ENCODE measurements at regions not wholly inside any gene's neighbourhood (a gene's known extent, or its start where the extent isn't known, plus 50 kb on each side); places are given as distances from the start of the nearest gene placed in this dataset.
"Not testable (repeated sequence)": the region's sequence is repeated elsewhere in the genome, so short reads cannot be mapped to it uniquely, and the experiment has no call there.

DNA sequence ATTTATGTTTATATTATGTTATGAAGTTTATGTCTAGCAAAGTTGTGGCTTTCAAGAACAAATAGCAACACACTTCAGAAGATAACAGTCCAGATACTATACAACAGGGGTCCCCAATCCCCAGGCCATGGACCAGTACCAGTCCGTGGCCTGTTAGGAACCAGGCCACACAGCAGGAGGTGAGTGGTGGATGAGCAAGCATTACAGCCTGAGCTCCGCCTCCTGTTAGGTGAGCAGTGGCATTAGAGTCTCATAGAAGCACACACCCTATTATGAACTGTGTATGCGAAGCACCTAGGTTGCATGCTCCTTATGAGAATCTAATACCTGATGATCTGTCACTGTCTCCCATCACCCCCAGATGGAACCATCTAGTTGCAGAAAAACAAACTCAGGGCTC, 159.0 kb upstream of the C14orf180 start:
- DNase-seq = not testable (repeated sequence)

DNA sequence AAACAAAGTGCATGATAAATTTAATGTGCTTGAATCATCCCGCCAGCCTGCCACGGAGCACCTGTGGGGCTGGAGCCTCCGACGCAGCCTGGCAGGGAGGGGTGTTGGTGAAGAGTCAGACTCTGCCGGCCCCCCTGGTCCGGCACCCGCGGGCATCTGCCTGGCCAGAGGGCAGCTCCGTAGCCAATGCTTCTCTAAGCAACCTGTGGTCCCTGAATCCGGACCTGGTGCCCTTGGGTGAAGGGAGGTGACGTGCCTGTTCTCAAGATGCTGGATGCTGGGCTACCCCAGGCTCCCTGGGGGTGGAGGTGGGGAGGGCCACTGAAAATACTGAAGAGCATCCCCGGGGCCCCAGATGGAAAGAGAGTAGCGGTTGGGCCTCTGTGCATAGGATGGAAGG, 158.6 kb upstream of the C14orf180 start:
- no peak for DNase-seq

DNA sequence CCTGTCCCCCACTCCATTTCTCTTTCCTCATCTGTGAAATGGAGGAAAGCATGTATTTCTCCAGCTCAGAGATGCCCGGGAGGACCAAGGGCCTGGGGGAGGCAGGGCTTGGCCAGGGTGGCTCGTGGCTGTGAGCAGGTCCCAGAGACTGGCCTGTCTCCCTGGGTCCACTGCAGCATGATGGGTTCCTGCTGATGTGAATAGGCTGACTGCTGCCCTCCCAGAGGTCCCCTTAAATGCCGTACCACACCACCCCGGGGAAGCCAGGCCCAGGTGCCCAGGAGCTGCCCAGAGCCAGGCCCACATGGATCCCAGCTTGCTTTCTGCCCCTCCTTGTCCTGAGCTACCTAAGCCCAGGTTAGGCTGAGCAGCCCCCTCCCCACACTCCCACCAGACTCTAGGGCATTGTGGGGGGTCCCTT, 158.2 kb upstream of the C14orf180 start:
- DNase-seq = no peak

DNA sequence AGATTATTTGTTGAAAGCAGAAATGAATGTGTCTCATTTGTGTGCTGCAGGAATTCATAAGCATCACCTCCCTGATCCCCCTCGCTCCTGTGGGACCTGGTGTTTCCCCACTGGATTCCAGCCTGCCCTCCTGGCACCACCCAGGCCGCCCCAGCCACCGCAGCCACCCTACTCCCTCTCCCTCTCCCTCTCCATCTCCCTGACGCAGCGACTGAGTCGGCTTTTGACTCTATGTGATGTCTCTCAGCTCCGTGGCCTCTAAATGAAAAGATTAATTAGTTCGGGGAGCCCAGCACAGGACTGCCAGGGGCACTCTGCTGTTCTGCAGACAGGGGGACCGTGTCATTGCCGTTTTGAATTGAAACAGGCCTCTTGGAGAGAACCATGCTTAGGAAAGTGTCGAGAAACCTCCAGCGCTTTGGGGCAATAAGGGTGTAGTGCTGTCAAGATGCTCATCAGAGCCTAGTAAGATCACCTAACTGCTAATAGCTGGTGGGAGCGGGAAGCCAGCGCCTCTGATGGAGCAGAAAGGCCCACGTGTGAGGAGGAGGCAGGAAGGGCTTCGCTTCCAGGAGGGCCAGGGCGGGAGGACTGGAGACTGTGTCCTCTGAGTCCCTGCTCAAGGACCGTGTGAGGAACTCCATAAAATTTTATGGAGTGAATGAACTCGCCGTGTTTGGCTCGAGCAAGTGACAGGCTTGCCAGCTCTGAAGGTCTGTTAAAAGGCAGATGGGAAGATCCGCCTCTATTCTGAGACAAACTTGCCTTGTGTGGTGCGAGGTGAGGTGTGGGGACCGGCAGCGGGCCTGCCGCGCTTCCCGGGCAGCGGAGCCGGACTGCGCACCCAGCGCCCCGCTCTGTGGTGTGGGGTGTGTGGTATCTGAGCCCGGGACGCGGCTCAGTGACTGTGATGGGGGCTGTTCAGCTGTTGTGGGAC, 157.4 kb upstream of the C14orf180 start:
- DNase-seq = no peak

DNA sequence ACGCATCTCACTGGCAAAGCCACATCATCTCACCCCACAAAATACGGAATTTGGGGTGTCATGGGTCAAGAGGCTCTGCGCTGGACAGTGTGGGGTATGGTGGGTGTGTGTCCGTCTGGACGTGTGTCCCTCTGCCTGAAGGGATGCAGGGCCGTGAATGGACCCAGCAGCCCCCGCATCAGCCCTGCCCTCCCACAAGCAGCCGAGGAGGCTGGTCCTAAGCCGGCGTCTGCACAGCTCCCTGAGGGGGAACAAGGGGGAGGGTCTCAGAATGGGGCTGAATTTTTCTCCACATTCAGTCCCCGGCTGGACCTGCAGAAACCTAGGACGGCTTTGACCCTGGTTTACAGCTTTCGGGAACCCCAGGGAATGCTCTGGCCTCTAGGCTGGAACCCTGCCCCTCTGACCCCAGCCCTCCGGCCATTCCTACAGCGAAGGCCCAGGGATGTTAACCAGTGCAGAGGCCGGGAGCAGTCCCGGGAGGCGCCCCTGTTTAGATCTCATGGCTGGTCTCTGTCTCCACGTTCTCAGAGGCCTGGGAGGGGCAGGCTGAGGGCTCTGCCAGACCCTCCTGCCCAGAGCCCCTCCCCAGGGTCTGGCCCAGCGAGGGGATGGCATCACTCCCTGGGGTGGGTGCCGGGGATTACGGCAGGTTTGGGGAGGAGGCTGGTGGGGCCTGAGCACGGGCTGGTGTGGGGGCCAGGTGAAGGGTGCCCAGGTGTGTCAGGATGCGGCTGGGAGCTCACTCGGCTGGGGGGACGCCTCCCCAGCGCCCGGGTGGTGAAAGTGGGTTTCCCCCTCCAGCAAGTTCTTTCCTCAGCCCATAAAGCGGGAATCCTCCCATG, 156.5 kb upstream of the C14orf180 start:
- no peak for DNase-seq

DNA sequence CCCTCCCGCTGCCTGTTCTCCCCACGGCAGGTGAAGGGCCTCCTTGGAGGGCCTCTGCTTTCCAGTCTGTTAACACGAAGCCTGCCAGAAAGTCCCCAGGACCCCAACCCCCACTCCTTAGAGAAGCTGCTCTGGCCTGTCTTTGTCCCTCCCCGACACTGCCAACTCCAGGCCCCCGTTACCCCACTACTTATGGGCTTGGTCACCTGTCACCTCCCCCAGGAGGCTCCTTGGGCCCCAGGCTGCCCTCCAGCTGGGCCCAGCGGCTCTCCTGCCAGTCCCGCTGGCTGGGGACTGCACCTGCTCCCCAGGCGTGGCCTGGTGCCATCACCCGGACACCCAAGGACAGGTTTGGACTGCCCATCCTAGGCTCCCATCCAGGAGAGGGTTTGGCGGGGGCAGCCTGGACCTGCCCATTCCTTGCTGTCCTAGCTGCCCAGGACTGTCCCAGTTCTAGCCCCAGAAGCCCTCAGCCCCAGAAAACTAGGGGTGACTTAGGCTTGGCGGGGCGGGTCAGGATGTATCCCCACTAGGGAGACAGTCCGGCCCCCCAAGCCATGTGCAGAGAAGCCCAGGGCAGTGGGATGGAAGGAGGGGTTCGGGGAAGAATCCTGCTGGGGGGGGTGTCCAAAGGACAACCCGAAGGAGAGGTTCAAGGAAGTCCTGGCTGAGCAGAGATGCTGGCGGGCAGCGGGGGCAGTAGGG, 155.7 kb upstream of the C14orf180 start:
- DNase-seq = no peak

DNA sequence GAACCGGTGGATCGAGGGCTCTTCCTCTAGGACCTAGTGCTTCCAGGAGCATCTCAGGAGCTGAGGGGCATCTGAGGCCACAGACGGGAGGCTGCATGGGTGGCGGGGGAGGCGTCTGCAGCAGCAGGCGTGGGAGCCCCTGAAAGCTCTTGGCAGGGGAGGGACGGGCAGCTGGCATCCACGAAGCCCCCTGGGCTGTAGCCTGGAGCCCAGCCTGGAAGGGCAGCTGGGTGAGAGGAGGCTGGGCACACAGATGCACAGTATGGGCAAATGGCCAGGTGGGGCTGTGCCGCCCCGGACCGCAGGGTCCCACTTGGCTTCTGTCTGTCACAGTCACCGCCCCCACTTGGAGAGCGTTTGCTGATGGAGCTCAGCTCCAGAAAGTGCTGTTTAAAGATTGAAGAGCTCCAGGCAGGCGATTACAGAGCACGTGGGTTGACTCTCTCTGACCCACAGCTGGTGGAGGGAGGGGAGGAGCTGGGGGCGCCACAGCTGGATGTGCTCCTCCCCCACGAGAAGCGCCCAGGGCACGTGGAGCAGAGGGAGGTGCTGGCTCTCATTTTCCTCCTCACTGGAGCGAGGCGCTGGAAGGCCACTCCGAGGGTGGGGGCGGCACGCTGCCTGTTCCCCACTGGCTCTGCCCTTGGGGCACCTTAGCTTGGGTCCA, 155.0 kb upstream of the C14orf180 start:
- no peak for DNase-seq

DNA sequence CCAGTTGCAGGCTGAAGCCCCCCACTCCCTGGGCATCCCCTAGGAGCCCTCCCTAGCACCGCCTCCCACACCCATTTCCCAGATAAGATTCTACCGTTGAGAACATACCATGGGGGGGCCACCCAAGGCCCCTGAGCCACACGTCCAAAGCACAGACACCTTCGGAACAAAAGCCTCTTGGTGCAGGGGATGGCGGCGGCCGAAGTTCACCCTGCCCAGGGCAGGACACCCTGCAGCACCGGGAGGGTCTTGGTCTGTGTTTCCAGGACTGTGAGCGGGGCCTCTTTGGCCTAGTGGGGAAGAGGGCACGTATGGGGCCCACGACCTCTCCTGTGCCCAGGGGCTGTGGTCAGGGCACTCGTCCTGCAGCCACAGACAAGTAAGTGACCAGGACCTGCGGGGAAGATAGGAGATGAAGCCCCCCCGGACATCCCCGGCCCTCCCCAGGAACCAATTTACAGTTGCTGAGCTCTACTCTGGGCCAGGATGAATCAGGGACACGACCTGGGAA, 154.3 kb upstream of the C14orf180 start:
- DNase-seq = no peak

DNA sequence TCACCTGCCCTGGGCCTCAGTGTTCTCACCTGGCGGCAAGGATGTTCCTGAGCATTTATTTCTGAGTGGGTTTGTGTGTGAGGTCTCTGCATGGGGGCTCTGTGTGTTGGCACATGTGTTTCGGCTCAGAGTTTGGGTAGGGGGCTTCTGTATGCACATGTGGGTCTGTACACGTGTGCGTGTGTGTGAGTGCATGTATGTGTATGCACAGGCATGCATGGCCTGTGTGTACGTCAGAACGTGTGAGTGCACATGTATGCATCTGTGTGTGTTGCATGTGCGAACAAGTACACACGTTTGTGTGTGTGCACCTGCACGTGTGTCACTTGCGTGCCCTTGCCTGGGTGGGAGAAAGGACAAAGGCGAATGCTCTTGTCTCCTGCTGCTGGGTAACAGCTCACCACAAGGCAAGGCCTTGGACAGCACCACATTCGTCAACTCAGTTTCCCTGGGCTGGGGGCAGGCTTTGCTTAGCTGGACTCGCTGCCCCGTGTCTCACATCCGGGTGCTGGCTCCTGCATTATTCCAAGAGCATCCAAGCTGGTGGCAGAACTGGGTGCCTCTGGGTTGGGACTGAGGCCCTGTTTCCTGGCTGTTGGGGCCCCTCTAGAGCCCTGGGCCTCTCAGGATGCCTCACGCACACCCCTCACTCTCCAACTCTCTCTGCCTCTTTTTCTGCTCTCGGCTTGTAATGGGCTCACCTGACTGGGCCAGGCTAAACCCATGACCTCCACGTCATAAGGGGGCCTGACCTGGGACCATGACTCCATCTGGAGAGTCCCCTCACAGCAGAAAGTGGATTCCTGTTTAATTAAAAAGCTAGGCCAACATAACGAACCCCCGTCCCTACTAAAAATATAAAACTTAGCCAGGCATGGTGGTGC, 153.6 kb upstream of the C14orf180 start:
- no peak for DNase-seq

DNA sequence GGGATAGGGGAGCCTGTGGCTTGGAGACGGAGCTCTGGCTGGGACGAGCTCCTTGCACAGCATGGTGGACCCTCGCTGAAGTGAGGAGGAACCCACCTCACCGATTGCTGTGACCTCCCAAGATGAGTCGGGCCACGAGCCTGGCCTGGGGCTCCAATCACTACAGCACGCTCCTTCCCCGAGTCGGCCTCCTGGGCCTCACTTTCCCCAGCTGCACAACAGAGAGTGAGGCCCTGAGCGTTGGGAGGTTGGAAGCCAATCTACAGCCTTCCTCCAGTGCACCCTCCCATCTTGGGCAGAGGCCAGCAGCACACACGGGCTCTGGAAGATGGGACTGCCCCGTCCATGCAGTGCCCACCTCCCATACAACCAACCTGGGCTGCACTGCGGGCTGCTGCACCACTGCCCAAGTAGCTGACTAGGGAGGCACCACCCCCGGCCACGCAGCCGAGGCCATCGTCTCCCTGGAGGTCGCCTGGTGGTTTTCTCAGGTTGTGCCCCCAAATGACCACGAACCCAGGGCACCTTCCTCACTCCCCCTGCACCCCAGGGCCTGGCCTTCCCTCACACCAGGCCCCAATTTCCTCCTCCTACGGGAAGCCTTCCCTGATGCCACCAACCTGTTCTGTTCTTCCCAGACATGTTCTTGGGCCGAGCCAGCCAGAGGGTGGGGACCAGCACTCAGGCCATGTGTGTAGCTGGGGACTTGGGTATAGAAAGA, 152.3 kb upstream of the C14orf180 start:
- no peak for DNase-seq

DNA sequence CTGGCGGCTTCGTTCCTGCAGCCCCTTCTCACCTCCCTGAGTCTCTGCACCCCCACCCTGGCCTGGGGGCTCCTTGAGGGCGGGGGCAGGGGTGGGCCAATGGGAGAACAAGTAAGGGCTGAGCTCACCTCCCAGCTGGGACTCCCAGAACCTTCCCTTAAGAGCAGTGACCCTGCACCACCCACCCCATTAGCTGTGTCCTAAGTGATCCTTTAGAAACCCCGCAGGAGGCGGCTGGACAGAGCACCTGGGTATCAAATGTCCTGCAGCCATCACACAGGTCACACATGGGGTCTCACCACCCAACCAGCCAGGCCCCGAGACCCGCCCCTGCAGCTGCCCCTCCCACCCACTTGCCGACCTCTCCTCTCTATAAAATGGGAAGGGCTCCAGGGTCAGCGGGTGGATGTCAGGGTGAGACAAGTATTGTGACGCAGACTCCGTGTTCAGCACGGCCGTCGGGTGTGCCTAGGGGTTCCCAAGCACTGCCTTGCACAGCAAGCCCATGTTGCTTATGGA, 151.2 kb upstream of the C14orf180 start:
- DNase-seq = no peak

DNA sequence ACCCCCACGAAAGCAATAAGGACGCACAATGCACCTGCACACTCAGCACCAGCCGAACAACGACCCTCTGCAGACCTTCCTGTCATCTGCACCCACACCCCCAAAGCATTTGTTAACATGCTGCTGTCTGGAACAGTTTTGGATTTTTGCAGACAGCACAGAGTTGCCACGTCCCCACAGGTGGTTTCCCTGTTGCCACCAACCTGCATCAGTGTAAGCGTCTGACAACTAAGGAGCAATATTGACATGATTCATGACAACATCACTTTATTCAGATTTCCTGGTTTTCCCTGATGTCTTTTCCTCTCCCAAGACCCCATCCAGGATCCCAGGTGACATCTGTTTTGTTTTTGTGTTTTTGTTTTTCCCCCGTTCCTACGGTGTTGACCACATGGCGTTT, 150.7 kb upstream of the C14orf180 start:
- DNase-seq = no peak

DNA sequence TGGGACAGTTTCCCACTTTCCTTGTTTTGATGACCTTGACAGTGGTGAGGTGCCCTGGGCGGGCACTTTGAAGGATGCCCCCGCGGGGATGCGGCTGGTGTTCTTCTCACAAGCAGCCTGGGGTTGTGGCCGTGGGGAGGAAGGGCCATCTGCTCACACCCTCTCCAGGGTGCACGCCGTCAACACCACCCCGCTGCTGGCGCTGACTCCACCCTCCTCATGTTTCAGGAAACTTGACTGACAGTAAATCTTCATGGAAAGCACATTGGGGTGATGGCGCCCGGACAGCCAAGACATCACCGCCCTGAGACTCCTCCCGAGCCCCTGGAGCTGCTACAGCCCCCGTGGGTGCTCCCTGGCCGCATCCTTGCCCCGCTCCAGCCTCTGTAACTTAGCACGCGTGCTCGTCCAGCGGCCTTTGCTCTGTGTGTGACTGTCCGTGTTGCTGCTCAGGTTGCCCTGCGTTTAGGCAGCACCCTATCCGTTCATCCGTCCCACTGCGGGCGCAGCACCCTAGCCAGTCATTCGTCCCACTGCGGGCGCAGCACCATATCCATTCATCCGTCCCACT, 150.2 kb upstream of the C14orf180 start:
- DNase-seq = no peak

DNA sequence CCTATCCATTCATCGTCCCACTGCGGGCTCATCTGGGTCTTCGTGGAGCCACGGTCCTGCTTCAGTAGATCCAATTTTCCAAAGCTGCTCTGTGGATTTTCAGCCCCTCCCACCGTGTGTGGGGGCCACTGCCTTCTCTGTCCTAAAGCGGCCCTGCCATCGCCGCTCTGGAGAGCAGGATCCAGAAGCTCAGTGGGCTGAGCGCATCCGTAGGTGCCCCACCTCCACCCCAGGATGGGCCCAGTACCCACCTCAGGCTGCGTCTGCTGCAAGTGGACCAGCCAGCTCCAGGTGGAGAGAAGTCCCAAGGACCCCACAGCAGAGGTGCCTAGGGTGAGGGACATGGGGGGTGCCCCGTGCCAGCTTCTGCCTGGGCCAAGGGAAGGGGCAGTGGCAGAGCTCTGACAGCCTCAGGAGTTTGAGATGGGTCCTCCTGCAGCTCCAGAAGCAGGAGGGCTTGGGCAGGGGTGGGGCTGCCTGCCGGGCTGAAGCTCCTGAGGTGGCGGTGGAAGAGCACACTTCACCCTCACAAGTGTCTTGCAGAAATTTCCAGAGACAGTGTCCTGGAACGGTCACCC, 148.1 kb upstream of the C14orf180 start:
- no peak for DNase-seq

DNA sequence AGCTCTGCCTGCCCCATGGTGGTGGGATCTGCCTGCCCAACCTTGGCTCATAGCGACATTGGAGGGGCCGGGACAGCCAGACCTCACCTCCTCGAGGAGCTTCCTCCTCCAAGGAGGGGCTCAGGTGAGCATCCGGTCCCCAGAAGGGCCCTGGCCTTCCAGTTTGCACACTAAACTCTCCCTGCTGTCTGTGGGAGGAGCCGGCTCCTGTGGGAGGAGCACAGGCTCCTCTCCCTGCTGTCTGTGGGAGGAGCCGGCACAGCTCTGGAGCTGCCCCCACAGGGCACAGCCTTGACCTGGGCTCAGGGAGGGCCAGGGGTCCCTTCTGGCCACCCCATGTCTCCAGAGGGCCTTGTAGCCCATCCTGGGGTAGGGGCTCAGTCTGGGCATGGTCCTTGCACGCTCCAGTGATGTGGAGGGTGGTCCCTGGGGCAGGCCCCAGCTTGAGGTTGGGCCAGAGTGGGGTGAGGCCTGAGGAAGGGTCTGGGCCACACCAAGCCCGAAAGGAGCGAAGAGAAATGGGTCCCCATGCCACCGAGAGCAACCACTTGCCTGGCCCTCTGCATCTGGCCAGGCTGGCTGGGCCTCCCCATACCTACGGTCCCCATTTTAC, 147.5 kb upstream of the C14orf180 start:
- DNase-seq = no peak

DNA sequence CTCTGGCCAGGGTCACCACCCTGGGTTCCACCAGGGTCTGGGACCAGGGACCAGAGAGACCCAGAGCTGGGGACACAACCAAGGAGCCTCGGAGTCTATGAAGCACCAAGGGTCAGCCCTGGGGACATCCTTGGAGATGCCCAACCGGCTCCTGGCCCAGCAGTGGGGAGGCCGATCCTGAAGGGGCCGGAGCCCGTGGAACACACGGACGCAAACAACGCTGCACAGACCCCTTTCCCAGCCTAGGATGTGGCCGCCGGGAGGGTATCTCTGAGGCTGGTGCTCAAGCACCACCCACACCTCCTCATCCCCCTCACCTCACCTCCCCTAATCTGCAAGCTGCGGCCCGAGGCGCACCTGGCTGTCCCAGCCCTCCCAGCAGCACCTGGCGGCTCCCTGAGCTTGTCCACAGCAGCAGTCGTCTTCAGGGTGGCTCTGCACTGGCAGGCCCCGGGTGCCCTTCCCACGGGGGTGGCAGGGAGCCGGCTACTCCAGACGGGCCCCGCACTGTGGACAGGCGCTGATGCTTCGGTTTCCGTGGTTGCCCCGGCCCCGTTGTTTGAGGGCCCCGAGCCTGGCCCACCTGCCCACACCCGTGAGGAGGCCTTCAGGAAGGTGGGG, 146.8 kb upstream of the C14orf180 start:
- no peak for DNase-seq

DNA sequence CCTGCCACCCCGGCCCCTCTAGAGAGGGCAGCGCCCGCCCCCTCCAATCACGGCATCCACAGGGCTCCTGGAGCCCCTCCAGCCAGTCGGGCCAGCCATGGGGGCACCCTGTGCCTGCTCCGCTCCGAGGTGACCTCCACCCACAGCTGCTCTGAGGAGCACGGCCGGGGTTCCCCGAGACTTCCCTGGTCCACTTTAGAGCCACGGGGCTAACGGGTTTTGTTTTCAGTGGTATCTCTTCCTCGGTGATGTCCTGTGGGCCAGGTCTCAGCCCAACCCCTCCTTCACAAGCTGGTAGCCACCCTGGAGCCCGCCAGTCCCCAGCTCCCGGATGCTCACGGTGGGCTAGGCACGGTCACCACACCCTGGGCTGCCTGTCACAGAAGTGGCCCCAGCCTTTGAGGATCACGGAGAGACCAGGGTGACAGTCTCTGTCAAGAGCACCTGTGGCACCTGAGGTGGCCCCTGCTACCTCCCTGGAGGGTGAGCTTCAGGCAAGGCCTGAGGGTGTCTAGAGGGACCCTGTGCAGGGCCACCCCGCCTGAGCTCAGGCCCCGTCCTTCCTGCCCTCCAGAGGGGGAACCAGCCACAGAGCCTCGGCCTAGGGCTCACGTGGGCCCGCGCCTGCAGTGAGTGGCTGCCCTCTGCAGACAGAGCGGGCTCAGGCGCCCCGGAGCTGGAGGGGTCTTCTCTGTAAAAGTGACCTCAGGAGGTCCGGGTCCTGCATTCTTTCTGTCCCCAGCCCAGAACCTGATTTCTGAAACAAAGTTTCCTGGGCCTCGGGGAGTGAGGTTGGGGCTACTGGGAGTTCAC, 146.0 kb upstream of the C14orf180 start:
- no peak for DNase-seq
